ENCODE measurements at regions not wholly inside any gene's neighbourhood (a gene's known extent, or its start where the extent isn't known, plus 50 kb on each side); places are given as distances from the start of the nearest gene placed in this dataset.
"Not testable (repeated sequence)": the region's sequence is repeated elsewhere in the genome, so short reads cannot be mapped to it uniquely, and the experiment has no call there.

GRCh38 chr9:105972466-105973204, 278.3 kb downstream of the TMEM38B start:
- DNase-seq (ENCODE audit: low read depth in 2 of 3, low spot score in 2 of 3): no peak

DNA sequence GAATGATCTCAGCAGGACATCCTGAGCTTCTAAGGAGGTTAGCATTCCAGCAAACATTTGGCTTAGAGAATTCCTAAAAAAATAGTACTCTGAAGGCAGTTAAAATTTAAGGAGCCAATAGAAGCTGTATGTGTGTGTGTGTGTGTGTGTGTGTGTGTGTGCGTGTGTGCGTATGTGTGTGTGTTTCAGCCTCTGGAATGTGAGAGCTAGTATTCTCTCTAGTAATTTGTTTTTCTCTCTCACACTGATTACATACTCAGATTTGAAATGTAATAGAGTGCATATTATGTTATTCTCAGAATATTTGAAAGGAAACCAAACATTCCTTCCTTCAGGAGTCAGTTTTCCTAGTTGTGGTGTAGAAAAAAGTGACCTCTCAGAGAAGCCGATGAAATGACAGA, 279.6 kb downstream of the TMEM38B start:
- DNase-seq (ENCODE audit: low read depth in 2 of 3, low spot score in 2 of 3): no peak

GRCh38 chr9:105975886-105976645, 281.7 kb downstream of the TMEM38B start:
- DNase-seq (ENCODE audit: low read depth in 2 of 3, low spot score in 2 of 3): no peak

DNA sequence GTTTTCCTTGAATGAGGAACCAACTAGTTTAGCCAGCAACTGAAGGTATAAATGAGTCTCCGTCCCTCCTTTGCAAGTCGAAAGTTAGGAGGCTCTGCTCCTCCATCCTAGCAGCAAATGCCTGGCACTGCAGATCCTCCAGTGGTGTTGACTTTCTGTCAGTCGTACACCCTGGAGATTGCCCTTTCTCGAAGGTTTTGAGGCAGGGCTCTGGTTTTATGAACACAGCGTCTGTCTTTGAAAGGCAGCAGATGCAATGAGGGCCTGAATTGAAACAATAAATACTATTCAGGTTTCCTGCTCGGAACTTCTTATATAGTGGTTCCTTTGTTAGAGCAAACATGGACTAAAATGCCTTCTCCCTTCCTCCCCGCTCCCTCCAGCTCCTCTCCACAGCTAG, 284.0 kb downstream of the TMEM38B start:
- no peak for DNase-seq (ENCODE audit: low read depth in 2 of 3, low spot score in 2 of 3)

DNA sequence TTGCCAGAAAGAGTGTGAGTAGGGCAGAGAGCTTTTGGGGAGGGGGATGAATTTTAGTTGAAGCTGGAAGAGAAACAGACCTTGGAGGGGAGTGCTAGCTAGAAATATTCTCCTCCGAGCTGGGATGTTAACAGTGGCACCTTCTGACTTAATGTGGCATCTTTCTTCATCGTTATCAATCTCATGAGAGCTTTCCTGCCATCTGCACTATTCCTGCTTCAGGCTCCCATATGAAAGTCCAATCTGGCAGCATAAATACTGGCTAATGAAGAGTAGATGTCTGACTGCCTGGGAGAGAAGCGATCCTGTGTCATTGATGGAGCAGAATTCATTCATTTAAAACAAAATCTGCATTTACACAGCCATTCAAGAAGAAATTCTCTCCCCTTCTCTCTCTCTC, 284.5 kb downstream of the TMEM38B start:
- DNase-seq (ENCODE audit: low read depth in 2 of 3, low spot score in 2 of 3): no peak

DNA sequence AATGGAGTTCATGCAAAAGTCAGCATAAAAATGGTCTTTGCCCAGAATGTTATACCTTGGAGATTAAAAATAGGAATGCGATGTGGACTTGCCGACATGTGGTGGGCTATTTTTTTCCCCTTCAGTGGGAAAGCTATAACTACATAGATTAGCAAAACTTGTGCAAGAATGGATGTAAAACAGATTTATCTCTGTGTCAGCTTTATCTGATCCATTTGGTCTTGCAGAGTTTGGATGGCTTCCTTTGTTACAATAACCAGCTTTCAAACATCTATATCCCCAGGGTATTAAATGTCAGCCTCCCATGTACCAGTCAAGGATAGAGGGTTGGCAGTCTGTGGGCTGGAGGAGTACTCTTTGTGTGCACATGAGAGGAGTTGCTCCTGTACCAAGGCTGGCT, 284.9 kb downstream of the TMEM38B start:
- DNase-seq (ENCODE audit: low read depth in 2 of 3, low spot score in 2 of 3): no peak

DNA sequence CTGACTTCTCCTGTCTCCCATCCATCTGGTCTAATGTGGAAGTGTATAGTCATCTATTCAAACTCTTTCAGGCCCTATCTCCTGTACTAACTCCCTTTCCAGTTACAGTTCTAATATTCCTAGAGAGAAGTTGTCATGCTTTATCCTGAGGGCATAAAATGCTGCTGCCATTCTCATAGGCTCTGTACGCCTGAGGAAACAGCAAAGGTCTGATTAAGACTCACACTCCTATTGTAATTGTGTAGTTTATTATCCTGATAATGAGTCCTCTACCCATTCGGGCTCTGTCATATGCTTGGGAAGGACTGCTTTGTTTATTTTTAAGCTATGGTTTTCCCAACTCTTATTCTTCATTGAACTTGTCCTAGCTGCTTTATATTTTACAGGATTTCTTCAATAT, 290.4 kb downstream of the TMEM38B start:
- DNase-seq (ENCODE audit: low read depth in 2 of 3, low spot score in 2 of 3): no peak

- DNase-seq (ENCODE audit: low read depth in 2 of 3, low spot score in 2 of 3): no peak
Observed at GRCh38 chr9:105993116-105993854, 298.9 kb downstream of the TMEM38B start.

DNA sequence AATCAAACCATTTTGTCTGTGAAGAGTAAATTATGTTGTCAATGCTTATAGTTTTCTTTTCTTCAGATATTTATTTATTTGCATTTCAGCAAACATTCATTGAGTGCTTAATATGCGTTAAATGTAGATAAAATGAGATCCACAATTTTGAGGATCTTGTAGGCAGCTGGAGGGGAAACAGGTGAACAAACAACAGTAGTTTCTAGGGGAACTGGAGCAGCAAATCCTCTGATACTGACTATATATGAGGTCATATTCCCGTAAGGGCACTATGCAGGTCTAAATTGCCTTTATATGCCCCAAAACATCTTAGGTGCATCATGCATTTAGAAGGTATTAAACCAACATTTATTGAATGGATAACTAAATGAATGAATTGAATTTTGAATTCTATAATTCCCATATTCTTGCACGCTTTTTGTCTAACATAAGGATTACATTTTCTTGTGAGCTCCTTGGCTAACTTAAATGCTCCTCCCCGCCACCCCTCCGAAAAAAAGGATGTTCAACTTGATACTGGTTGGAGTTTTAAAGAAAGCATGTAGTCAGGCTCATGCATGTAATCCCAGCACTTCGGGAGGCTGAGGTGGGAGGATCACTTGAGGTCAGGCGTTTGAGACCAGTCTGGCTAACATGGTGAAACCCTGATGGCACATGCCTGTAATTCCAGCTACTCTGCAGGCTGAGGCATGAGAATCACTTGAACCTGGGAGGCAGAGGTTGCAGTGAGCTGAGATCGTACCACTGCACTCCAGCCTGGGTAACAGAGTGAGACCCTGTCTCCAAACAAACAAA, 299.8 kb downstream of the TMEM38B start:
- DNase-seq (ENCODE audit: low read depth in 2 of 3, low spot score in 2 of 3): no peak

DNA sequence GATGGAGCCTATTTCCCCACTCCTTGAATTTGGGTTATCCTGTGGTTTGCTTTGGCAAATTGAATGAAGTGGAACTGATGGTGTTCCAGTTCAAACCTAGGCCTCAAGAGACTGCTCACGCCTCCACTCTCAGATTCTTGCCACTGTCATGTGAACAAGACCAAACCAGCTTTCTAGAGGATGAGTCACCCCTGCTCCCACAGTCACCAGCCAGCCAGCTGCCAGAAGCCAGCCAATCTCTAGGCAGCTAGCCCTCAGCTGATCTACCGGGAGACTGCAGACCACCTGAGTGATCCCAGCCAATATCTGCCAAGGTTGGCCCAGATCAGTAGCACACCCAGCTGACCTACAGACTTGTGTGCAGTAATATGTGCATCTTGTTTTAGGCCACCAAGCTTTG, 300.6 kb downstream of the TMEM38B start:
- DNase-seq (ENCODE audit: low read depth in 2 of 3, low spot score in 2 of 3): no peak

GRCh38 chr9:106017198-106017740, 322.9 kb downstream of the TMEM38B start:
- DNase-seq (ENCODE audit: low read depth in 2 of 3, low spot score in 2 of 3): no peak

DNA sequence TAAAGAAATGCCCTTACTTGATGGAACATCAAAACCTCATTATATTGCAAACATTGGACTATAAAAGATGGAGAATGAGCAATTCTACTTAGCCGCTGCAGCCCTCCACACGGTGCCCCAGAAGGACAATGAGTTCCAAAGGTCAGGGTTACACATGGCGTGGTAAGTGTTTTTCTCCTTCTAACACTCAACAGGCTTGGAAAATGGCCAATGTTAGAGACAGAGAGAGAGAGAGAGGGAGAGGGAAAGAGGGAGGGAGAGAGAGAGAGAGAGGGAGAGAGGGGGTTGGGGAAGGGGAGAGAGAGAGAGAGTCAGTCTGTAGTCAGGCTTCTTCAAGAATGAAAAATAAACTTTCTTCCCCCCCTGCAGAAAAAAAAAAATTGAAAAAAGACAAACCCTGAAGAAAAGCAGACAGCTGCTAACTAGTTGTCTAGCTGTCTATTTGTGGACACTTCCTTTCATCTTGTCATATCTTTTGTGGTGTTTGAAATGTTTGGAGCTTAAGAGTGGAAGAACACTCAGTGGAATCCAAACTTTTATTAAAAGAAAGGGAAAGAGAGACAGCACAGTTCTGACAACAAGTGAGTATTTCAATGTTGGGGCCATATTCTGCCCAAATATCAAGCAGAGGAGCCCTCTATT, 324.8 kb downstream of the TMEM38B start:
- no peak for DNase-seq (ENCODE audit: low read depth in 2 of 3, low spot score in 2 of 3)

DNA sequence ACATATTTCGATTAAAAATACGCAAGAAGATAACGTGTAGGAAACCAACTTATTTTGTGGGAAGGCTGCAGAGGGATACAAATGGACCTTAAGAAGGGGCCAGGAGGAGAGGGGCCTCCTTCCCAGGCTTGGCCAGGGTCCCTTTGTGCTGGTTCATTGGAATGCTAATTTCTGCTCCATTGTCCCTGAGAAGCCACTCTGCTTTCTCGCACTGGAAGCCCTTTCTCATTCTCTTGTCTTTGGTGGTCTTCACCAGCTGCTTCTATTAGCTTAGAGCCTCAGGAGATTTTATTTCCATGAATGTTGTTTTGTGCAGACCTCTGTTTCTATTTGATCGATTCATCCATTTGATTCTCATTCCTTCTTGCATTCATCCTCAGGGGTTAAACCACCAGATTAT, 325.4 kb downstream of the TMEM38B start:
- no peak for DNase-seq (ENCODE audit: low read depth in 2 of 3, low spot score in 2 of 3)

- DNase-seq (ENCODE audit: low read depth in 2 of 3, low spot score in 2 of 3): no peak
Observed at GRCh38 chr9:106020186-106020585, 325.8 kb downstream of the TMEM38B start.

- no peak for DNase-seq (ENCODE audit: low read depth in 2 of 3, low spot score in 2 of 3)
Observed at GRCh38 chr9:106023455-106023854, 329.1 kb downstream of the TMEM38B start.

DNA sequence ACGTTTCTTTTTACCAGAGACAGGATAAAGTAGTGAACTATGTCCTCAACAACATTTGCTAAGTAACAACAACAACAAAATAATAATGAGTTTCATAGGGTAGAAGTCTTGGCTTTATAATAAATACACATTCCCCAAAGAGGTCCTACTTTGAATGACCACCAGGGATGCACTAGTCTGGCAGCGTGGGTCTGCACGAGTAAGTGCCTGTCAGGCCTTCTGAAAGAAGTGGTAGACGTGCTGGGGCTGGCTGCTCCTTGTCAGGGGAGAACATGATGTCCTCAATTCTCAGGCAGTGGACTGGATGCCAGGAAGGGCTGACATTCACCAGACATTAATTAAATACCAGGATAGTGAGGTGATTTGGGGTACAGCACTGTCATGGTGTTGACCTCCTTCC, 331.1 kb downstream of the TMEM38B start:
- no peak for DNase-seq (ENCODE audit: low read depth in 2 of 3, low spot score in 2 of 3)

DNA sequence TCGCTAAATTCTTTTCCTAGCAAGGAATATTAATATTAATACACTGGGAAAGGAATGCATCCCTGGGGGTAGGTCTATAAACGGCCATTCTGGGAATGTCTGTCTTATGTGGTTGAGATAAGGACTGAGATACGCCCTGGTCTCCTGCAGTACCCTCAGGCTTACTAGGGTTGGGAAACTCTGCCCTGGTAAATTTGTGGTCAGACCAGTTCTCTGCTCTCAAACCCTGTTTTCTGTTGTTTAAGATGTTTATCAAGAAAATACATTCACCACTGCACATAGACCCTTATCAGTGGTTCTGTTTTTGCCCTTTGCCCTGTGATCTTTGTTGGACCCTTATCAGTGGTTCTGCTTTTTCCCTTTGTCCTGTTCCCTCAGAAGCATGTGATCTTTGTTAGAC, 335.8 kb downstream of the TMEM38B start:
- not testable (repeated sequence) for DNase-seq (ENCODE audit: low read depth in 2 of 3, low spot score in 2 of 3)

- no peak for DNase-seq (ENCODE audit: low read depth in 2 of 3, low spot score in 2 of 3)
Observed at GRCh38 chr9:106032978-106033377, 338.6 kb downstream of the TMEM38B start.

- no peak for DNase-seq (ENCODE audit: low read depth in 2 of 3, low spot score in 2 of 3)
Observed at GRCh38 chr9:106035806-106036205, 341.5 kb downstream of the TMEM38B start.

Data from hematopoietic multipotent progenitor cell (in vitro differentiated cells).